ENCODE measurements at regions not wholly inside any gene's neighbourhood (a gene's known extent, or its start where the extent isn't known, plus 50 kb on each side); places are given as distances from the start of the nearest gene placed in this dataset.

- TF ChIP-seq CTCF (IDR thresholded peaks at IDR 0.05) (no peak), POLR2A (IDR thresholded peaks at IDR 0.05) (no peak)
These were observed 542.8 kb downstream of the GRXCR1 start for GRCh38 chr4:43435291-43435690.
